ENCODE measurements at regions not wholly inside any gene's neighbourhood (a gene's known extent, or its start where the extent isn't known, plus 50 kb on each side); places are given as distances from the start of the nearest gene placed in this dataset.
A peak's percentile ranks its signal among the peaks of the same experiment; 100 is the strongest.
"Not testable (repeated sequence)": the region's sequence is repeated elsewhere in the genome, so short reads cannot be mapped to it uniquely, and the experiment has no call there.

GRCh38 chr6:66265737-66266136, 558.7 kb upstream of the EYS start:
- POLR2A ChIA-PET (ENCODE audit: unreplicated experiment) = no interaction called here
- no peak for DNase-seq
- Histone ChIP-seq H3K79me2 (ENCODE audit: low read length) (no peaks in the 10 kb centered on the region), H2AFZ (ENCODE audit: low read length) (no peak overlapping the region), H3K4me1 (ENCODE audit: insufficient read depth, low read length) (no peaks in the 10 kb centered on the region; the same call in 1 of the 2 replicates), H3K27me3 (ENCODE audit: low read length) (no peaks in the 10 kb centered on the region), H3F3A (ENCODE audit: low read length, unreplicated experiment) (no peaks in the 10 kb centered on the region), H3K27ac (ENCODE audit: low read length) (no peak overlapping the region), H3K4me3 (ENCODE audit: low read length) (no peak overlapping the region), H3K36me3 (ENCODE audit: low read depth, low read length) (no peaks in the 10 kb centered on the region), H4K20me1 (ENCODE audit: low read length) (no peaks in the 10 kb centered on the region), H3K9me3 (ENCODE audit: low read length) (no peaks in the 10 kb centered on the region), H3K4me2 (ENCODE audit: low read length) (no peak overlapping the region), H3K9ac (ENCODE audit: low read length) (no peak overlapping the region), H3K9me2 (replicated peaks; ENCODE audit: low read length) (no peaks in the 10 kb centered on the region)
- TF ChIP-seq EZH2 (IDR thresholded peaks at IDR 0.05; ENCODE audit: low read length, unreplicated experiment) (no peak), EZH2phosphoT487 (IDR thresholded peaks at IDR 0.05; ENCODE audit: borderline replicate concordance, low read length) (no peak), CTCF (conservative IDR thresholded peaks at IDR 0.05; ENCODE audit: low read depth, low read length) (no peak)
- CTCF ChIA-PET = no interaction called here
- no TSS peak for BruUV-seq (replicated peaks)
- ATAC-seq = no peak
- intact Hi-C loops (cut with micrococcal nuclease) = no loop called here

- H3F3A ChIP-seq (ENCODE audit: low read length, unreplicated experiment) = no peaks in the 10 kb centered on the region
- H4K20me1 ChIP-seq (ENCODE audit: low read length) = no peaks in the 10 kb centered on the region
- H3K4me1 ChIP-seq (ENCODE audit: insufficient read depth, low read length) = no peaks in the 10 kb centered on the region; the same call in 1 of the 2 replicates
- H2AFZ ChIP-seq (ENCODE audit: low read length) = no peak overlapping the region
- no peak overlapping the region for H3K27ac ChIP-seq (ENCODE audit: low read length)
- H3K4me2 ChIP-seq (ENCODE audit: low read length) = no peak overlapping the region
- DNase-seq (peak; percentile 52), ATAC-seq (no peak; the same call in 1 of the 2 replicates)
- no peak for TF ChIP-seq CTCF (conservative IDR thresholded peaks at IDR 0.05; ENCODE audit: low read depth, low read length)
- no peak for TF ChIP-seq EZH2phosphoT487 (IDR thresholded peaks at IDR 0.05; ENCODE audit: borderline replicate concordance, low read length)
- no peak for TF ChIP-seq EZH2 (IDR thresholded peaks at IDR 0.05; ENCODE audit: low read length, unreplicated experiment)
- no peaks in the 10 kb centered on the region for H3K27me3 ChIP-seq (ENCODE audit: low read length)
- no TSS peak for BruUV-seq (replicated peaks)
- no peak overlapping the region for H3K9ac ChIP-seq (ENCODE audit: low read length)
- no peaks in the 10 kb centered on the region for H3K36me3 ChIP-seq (ENCODE audit: low read depth, low read length)
- intact Hi-C loops (cut with micrococcal nuclease) = no loop called here
- no peak overlapping the region for H3K4me3 ChIP-seq (ENCODE audit: low read length)
- no peaks in the 10 kb centered on the region for H3K9me2 ChIP-seq (replicated peaks; ENCODE audit: low read length)
- H3K79me2 ChIP-seq (ENCODE audit: low read length) = peaks cover 8% of the 10 kb centered on the region; the same call in 1 of the 2 replicates
- POLR2A ChIA-PET (ENCODE audit: unreplicated experiment) = no interaction called here
- H3K9me3 ChIP-seq (ENCODE audit: low read length) = no peaks in the 10 kb centered on the region
- CTCF ChIA-PET = no interaction called here
Measured at GRCh38 chr6:66264376-66264775, 557.4 kb upstream of the EYS start.

DNA sequence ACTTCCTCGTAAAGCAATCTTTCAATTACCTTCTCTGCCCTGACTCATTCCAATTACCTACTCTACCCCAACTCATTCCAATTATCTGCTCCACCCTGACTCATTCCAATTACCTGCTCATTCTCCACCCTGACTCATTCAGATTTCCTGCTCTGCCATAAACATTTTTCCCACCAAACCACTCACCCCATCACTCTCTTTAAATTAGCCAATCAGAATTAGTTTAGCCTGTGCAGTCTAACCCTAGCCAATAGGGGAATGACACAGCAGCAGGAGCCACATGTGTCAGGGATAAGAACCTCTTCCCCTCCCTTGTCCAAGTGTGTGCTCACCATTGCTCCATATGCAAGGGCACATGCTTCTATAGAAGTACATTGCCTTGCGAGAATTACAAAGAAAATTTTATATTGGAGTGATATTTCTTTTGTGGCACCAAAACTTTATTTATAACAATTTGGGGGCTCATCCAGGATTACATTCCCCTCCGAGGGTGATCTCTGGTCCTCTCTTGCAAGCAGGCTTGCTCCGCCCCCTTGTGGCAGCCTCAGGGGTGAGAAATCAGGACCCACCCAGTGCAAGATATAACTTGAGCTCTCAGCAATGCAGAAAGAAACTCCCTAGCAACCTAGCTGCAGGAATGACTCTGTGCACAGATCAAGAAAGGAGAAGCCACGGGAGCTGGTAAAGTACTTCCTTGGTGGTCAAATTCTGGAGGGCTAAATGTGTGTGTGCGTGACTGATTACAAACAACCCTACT, 551.9 kb upstream of the EYS start:
- POLR2A ChIA-PET (ENCODE audit: unreplicated experiment); H3K27me3 ChIP-seq (ENCODE audit: low read length); H3F3A ChIP-seq (ENCODE audit: low read length, unreplicated experiment); H3K4me1 ChIP-seq (ENCODE audit: insufficient read depth, low read length); ATAC-seq; intact Hi-C loops (cut with micrococcal nuclease); H3K36me3 ChIP-seq (ENCODE audit: low read depth, low read length); H3K9me2 ChIP-seq (replicated peaks; ENCODE audit: low read length); CTCF ChIA-PET; H4K20me1 ChIP-seq (ENCODE audit: low read length); H3K9me3 ChIP-seq (ENCODE audit: low read length); H2AFZ ChIP-seq (ENCODE audit: low read length); BruUV-seq (replicated peaks); H3K79me2 ChIP-seq (ENCODE audit: low read length): not testable (repeated sequence)
- H3K4me2 ChIP-seq (ENCODE audit: low read length) = peak overlapping the region; percentile 31; the same call in 1 of the 2 replicates
- peak overlapping the region; percentile 44 for H3K9ac ChIP-seq (ENCODE audit: low read length)
- peak overlapping the region; percentile 49 for H3K4me3 ChIP-seq (ENCODE audit: low read length)
- peak; percentile 44 for DNase-seq
- peak overlapping the region; percentile 55 for H3K27ac ChIP-seq (ENCODE audit: low read length)
